ENCODE measurements at regions not wholly inside any gene's neighbourhood (a gene's known extent, or its start where the extent isn't known, plus 50 kb on each side); places are given as distances from the start of the nearest gene placed in this dataset.
"Not testable (repeated sequence)": the region's sequence is repeated elsewhere in the genome, so short reads cannot be mapped to it uniquely, and the experiment has no call there.

GRCh38 chr2:111514138-111514537 lies 369.9 kb downstream of the ANAPC1 start:
- DNase-seq: not testable (repeated sequence)

GRCh38 chr2:111517050-111517720 lies 366.8 kb downstream of the ANAPC1 start:
- not testable (repeated sequence) for DNase-seq

- DNase-seq: not testable (repeated sequence)
These were observed 366.3 kb downstream of the ANAPC1 start for GRCh38 chr2:111517721-111518053.

DNA sequence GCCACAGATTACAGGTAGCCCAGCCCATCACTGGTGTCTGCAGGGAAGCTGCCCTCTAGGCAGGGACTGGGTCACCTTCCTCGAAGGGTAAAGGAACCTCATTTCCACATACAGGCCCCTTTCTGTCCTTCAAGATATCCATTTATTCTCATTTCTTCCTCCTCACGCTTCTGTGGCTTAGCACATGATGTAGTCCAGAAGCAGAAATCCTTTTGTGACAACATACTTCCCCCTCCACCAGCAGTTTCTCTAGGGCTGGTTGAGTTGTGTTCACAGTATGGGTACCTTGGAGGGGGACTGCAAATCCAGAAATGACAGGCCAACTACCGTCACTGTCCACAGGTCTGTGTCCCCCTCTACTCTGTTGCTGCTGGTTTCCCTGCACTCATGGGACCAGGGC lies 364.9 kb downstream of the ANAPC1 start:
- no peak for DNase-seq

- DNase-seq: no peak
These were observed 361.7 kb downstream of the ANAPC1 start for GRCh38 chr2:111522231-111522768.

GRCh38 chr2:111523009-111523408 lies 361.0 kb downstream of the ANAPC1 start:
- no peak for DNase-seq

- not testable (repeated sequence) for DNase-seq
These were observed 359.0 kb downstream of the ANAPC1 start for GRCh38 chr2:111525026-111525425.

DNA sequence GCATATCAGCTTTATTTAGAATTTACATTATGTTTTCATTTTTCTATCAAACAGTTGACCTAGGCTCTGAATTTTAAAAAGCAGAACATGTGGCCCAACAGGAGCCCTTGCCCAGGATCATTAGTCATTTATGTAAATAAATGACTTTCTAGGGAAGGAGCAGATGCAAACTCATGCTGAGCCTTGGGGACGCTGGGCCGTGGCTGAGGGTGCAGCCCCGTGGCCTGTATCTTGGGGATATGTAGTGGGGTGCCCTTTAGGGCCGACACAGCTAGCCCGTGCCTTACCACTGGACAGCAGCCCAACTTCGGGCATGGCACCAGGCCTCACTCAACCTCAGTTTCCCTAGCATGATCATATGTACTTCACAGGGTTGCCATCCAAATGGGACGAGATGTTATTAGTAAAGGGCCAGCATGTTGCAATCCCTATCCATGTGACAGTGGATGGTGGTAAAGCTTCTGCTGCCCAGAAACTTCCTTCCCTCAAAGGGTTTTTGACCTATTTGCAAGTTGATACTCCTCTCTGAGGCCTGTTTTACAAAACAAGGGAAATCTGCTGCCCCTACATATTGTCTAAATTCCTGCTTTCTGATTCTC lies 357.9 kb downstream of the ANAPC1 start:
- not testable (repeated sequence) for DNase-seq

DNA sequence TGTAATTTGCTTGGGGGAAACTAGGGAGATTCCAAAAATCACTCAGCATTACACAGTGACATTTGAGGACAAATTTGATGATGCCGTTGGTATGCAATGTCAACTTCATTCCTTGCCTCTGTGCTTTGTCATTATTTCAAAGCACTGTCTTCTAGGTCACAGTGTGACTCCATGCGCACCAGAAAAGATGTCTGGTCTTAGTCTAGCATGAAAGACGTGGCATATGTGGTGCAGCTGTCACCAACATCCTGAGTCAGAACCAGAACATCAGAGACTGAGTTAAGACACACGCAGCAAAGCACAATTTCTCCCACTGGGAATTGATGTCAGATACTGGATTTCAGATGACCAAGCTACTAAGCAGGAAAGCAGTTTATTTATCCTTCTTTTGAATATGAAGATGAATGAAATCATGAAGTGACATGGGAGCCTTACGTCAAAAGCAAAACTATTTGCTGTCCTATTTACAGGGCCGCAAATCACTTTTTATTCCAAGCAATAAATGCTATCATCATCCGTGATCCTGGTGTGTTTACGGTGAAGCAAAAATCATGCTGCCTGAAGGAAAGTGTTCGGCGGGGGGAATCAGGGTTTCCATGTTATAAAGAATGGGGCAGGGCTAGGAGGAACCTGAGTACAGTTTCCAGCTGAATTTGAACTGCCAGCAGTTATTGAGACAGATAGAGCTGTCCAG lies 356.1 kb downstream of the ANAPC1 start:
- not testable (repeated sequence) for DNase-seq

- not testable (repeated sequence) for DNase-seq
These were observed 355.0 kb downstream of the ANAPC1 start for GRCh38 chr2:111529022-111529421.

DNA sequence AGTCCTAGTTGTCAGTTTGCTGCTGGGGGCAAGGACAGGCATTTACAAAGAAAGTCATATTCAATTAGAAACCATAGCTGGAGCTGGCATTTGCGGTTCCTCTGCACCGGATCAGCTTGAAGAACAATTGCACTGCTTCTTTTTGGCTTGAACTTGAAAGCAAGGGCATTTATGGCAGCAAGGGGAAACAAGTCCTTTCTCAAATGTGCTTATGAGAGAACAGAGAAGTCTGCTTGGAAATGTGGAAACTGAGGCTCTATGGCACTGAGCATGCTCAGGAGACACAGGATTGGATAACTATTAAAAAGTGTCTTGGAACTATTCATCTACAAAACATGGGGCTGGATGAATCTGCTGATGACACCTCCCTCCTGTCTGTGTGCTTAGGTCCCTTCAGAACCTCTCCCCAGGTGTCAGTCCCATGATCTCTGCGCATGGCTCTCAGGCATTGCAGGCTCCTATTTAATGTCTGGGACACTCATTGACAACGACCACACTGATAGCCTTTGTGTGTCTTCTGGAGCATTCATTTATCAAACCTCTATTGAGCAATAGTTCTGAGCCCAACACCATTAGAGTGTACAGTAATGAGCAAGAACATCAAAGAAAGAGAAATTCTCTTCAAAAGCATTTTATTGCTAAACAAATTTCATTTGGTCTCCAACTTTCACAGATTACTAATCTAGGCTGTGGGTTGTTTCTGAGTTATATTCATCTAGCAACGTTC lies 353.6 kb downstream of the ANAPC1 start:
- not testable (repeated sequence) for DNase-seq

DNA sequence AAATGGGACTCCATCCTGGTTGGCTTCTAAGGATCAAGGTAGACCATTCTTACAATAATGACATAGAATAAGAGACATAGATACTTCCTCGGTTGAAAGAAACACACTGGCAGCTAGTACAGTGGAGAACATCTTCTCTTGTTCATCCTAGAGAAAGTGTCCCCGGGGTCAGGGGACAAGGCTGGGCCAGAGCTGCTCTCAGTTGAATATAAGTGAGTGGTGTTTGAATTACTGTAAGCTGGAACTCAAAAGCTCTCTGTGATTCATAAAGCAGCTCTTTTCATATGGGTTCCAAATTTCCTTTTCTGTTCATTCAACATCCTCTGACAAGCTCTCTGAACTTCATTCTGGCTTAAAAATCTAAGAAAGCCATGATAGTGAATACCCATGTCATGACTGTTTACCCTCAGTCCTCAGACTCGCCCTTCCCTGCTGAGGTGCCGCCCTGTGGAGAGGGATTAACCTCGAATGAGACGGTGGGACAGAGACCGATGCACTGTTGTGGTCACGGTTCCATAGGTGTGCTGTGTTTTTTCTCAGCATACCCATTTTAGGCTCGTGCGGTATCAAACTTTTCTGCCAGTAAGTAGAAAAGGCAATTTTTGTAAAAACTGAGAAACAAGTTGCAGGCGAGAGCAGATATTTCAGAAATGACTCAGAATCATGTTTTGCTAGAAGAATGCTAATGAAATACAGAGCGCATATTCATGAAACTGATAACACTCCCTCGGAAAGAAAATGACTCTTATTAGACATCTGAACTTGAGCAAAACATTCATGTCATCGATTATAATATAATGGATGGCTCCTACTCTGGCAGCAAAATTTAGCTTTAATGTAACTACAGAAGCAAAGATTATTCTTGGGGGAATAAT lies 351.1 kb downstream of the ANAPC1 start:
- DNase-seq: peak; percentile 33

DNA sequence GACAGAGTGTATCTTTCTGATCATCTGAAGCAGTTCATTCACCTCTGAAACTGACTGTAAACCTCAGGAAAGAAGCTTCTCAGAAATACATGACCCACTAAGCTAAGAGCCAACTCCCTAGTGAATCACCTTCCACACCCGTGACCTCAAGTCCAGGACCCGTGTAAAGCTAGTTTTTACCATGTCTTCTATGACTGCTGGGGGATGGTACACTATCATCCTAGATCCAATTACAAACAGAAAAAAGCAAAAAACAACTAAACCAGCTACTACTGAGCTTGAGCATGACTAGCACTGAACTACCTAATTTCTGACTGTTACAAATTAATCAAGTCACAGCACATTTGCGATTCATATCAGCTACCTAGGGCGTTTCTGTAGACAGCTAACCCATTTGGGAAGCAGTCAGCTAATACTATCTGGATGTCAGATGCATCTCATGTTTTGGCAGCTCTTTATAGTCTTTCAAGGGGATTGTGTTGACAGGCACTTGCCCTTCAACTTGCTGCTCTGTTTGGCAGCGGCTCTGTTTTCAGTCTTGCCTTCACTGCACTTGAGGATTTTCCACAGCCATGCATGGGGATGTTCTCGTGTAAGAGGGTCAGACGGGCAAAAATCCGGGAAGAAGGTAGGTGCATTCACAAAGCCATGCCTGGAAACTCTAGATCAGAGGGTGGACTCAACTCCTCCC lies 350.3 kb downstream of the ANAPC1 start:
- DNase-seq: peak; percentile 38

DNA sequence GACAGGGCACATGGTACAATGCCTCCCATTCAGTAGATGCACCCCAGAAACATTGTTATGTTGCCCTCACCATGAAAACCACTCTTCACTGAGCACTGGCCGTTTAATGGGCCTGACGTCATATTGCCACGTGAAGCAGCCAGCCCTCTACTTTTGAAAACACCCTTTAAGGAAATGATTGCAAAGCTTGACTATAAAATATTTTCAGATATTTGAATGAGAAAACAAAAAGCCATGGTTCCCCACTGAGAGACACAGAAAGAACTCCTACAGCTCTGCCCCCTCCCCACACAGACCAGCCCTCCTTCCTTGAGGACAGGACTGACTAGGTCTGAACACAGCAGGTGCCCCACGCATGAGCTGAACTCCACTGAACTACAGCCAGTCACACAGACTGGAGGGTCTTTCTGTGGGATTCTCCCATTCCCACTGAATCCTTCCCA lies 349.1 kb downstream of the ANAPC1 start:
- DNase-seq: peak; percentile 50

- DNase-seq: peak; percentile 56
These were observed 348.6 kb downstream of the ANAPC1 start for GRCh38 chr2:111535404-111535803.

DNA sequence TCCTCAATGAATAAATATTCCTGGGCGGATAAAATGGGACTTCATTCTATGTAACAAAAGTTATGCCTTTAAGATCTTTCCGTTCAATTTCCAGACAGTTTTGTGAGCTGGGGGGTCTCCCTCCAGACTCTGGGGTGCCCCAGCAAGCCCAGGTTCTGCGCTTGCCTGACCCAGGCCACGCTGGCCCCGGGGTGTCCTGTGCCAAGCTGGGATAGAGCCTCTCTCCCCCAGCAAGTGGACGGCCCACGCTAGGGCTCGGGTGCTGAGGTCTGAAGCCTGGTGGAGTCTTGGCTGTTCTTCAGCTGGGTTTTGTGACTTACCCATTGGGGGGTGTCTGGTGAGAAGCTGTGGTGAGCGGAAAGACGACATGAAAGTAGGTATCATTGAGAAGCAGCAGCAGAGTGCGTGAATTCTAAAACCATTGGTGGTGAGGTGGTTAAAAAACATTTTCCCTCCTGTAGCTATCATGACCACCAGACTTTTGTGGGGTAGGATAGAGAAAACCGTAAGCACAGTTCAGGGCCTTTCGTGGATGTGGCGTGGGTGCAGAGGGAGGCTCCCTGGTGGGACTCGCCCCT lies 346.8 kb downstream of the ANAPC1 start:
- no peak for DNase-seq

DNA sequence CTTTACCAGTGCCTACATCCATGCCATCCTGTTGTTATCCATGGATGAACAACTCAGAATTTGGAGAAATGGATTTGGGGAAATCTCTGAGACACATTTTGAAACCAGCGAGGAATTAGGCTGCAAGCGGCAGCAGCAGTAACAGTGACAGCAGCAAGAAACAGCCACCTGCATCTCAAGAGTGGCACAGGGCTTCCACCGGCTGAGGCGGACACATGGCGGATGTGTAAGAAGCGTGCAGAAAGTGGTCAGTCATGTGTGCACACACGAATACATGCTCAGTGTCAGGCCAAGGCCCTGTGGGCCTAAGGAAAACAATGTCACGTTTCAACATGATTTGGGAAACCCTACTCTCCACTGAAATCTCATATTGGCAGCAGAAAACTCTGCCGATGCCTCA lies 344.0 kb downstream of the ANAPC1 start:
- DNase-seq: not testable (repeated sequence)

- peak; percentile 81 for DNase-seq
These were observed 341.7 kb downstream of the ANAPC1 start for GRCh38 chr2:111542120-111542774.

DNA sequence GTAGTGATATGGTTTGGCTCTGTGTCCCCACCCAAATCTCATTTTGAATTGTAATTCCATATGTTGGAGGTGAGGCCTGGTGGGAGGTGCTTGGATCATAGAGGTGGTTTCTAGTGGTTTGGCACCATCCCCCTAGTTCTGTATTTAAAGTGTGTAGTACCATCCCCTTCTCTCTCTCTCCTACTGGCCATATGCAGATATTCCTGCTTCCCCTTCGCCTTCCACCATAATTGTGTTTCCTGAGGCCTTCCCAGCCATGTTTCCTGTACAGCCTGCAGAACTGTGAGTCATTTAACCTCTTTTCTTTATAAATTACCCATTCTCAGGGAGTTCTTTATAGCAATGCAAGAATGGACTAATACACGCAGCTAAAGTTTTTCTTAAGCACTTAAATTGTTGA lies 340.0 kb downstream of the ANAPC1 start:
- DNase-seq: not testable (repeated sequence)

GRCh38 chr2:111545723-111546431 lies 338.1 kb downstream of the ANAPC1 start:
- DNase-seq: not testable (repeated sequence)

Measured in fibroblast of skin of right biceps (primary cell).